Stimulated activated CD8-positive, alpha-beta memory T cell treated with anti-CD3 and anti-CD28 coated beads, Interleukin-4, amount 100 ng/mL, for 4 hours (primary cell): ENCODE measurements at regions not wholly inside any gene's neighbourhood (a gene's known extent, or its start where the extent isn't known, plus 50 kb on each side); places are given as distances from the start of the nearest gene placed in this dataset.
"Not testable (repeated sequence)": the region's sequence is repeated elsewhere in the genome, so short reads cannot be mapped to it uniquely, and the experiment has no call there.

Source experiments
- DNase-seq, 2 donors: peaks; one replicate each; pipeline ENCODE4 v3.0.0-alpha.2; 2020; ENCODE audit warnings: low read depth in 2 of 2, low spot score in 1 of 2

- no peak for DNase-seq
Observed at GRCh38 chr15:96177279-96177678, 153.2 kb upstream of the NR2F2 start.

DNA sequence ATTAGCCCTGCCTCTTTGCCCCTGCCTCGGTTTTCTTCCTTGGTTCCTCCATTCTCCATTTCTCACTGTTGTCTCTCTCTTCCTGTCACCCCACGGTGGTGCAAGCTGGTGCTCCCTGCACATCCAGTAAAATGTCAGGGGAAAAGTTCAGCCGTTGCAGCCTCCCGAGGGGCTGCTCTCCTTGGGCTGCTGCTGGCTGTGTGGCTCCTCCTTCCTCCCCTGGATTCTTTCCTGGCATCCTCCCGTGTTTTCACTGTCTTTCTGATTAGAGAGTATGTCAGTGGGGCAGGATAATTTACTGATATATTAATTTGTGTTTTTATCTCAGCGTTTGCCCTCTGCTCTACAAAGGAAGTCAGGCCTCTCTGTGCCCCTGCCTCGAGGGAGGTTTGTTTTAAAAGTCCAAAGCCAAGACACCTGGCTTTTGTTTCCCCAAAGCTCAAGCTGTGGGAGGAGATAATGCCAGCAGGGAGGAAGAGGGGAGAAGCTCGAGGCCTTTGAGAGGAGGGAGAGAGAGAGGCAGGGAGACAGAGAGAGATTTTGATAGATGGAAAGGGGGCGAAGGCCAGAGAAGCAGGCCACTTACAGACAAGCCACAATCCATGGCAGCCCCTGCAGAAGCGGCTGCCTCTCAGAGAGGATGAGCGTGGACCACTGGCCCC is 150.3 kb upstream of the NR2F2 start:
- no peak for DNase-seq

DNA sequence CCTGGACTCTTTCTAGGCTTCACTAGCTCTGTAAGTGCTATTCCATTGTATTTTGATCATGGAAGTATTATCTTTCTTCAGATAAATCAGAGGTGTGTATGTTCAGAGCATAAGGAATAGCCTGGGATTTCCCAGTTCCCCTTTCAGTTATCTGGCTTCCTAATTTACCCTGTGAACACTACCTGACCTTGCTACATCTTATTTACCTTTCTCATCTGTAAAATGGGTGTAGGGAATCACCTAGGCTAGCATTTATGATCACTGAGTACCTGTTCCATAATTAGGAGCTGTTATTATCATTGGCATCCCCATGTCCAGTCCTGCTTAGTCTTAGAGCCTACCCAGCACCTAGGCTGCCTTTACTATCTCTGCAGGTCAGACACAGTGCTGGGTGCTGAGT is 149.3 kb upstream of the NR2F2 start:
- no peak for DNase-seq

GRCh38 chr15:96181873-96182301 is 148.6 kb upstream of the NR2F2 start:
- DNase-seq: no peak

- DNase-seq: no peak
Observed at GRCh38 chr15:96182736-96183513, 147.6 kb upstream of the NR2F2 start.

DNA sequence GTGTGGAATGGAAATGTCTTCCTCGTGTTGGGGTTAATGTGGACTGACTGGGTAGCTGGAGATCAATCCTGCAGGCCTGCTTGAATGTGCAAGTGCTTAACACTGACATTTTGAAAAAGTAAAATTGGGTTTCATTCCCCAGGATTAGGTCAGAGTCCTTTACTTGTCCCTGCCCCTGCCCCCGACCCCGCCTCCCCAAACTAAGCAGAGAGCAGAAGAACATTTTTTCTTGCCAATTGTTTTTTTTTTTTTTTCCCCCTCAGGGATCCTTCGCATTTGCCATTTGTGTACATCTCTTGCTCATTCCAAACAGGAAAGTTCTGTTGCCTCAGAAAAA is 147.0 kb upstream of the NR2F2 start:
- DNase-seq: no peak

DNA sequence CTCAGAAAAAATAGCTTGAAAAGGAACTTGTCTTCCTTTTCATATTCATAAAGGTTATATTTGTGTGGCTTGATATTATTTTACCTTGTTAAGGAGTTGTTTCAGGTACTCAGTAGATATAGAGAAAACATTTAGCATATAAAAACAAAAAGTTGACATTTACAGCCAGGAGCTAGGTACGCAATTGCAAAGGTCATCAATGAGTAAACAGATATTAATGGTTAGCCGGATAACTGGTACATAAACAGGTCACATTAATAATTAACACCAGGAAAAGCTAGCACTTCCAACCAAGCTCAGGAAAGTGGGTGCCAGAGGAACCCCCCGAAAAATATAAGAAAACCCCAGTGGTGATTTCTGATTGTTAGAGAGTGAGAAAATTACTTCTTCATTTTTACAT is 146.6 kb upstream of the NR2F2 start:
- DNase-seq: no peak

DNA sequence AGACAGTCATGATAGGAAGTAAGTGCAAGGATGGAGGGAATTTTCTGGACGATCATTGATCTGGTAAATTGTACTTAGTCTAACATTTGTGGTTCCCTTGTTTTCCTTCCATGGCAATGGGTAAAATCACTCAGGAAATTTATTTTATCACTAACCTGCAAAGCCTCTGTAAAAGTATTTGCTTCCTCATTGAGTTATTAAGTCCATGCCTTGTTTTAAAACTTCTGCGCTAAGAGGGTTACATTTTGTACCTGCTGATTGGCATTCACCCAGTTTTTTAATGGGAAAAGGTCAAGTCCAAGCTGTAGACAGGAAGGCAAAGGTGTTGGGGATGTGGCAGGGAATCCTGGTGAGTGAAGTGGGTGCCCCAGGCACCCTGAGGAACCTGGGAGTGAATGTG is 146.2 kb upstream of the NR2F2 start:
- DNase-seq: no peak

GRCh38 chr15:96186105-96186504 is 144.4 kb upstream of the NR2F2 start:
- no peak for DNase-seq

- DNase-seq: no peak
Observed at GRCh38 chr15:96187341-96188305, 142.9 kb upstream of the NR2F2 start.

DNA sequence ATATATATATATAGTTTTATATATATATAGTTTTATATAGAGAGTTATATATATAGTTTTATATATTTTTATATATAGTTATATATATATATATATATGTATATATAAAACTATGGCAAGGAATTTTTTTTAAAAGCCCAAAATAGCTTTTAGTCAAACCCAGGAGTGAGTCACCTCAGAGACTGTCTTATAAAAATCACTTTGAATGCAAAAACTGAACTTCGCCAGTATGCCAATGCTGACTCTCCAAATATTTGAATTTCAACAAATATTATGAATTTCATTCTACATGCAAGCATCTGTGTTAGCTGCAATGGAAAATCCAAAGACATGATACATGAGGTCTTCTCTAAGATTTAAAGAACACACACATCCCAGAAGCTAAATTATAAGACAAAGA is 132.8 kb upstream of the NR2F2 start:
- no peak for DNase-seq

DNA sequence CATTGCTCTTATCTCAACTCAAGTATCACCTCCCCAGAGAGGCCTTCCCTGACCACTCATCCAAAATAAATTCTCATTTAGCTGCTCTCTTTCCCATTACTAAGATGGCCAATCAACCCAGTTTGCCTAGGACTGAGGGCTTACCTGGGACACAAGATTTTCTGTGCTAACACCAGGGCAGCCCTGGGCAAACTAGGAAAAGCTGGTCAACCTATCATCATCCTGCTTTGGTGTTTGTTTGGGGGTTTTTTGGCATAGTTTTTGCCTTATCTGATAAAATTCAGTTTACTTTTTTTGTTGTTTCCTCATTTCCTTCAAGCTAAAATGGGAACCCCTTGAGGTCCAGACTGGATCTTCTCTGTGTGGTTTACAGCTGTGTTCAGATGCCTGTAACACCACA is 131.4 kb upstream of the NR2F2 start:
- DNase-seq: no peak

DNA sequence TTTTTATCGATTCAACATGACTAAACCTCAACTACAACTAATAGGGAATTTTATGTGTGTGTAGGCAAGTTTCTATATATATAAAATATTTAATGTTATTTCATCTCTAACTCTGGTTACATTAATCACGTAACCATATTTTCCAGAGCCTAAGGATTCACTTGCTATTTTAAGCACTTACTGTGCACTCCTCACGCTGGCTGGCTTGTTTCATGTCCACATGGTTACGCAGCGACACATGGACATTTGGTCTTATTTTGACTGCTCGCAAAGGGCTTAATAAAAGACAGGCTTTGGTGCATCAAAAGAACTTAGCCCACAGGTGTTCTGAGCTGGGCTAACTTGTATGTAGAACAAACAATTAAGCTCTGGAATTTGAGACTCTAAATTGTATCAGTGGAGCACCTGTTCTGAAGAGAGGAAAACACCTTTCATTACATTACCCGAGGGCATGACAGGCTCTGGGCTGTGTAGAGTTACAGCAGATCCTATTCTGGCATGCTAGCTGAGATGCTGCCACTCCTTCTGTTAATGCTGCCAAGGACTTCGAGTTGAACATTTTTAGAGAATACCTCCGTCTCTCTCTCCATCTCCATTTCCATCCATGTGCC is 130.0 kb upstream of the NR2F2 start:
- DNase-seq: no peak

DNA sequence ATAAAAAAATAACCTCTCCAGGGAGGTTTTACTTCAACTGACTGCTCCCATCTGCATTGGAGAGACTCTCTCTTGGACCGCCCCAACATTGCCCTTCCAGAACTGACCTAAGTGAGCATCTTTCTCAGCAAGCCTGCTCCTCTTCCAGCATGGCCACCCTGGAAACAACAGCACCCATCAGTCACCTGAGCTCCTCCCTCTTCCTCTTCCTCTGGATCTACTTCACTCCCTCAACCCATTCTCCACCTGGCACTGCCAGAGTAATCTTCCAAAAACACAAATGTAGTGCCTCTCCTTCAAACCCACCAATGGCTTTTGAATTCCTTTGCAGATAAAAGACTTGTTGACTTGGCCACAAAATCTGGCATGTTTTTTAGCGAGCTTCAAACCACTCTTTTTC is 128.8 kb upstream of the NR2F2 start:
- no peak for DNase-seq

DNA sequence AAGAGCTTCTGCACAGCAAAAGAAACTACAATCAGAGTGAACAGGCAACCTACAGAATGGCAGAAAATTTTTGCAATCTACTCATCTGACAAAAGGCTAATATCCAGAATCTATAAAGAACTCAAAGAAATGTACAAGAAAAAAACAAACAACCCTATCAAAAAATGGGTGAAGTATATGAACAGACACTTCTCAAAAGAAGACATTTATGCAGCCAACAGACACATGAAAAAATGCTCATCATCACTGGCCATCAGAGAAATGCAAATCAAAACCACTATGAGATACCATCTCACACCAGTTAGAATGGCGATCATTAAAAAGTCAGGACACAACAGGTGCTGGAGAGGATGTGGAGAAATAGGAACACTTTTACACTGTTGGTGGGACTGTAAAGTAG is 124.9 kb upstream of the NR2F2 start:
- not testable (repeated sequence) for DNase-seq

- DNase-seq: no peak
Observed at GRCh38 chr15:96207377-96208006, 123.0 kb upstream of the NR2F2 start.

- no peak for DNase-seq
Observed at GRCh38 chr15:96209285-96209735, 121.2 kb upstream of the NR2F2 start.

- no peak for DNase-seq
Observed at GRCh38 chr15:96213045-96213444, 117.5 kb upstream of the NR2F2 start.

GRCh38 chr15:96213896-96214295 is 116.6 kb upstream of the NR2F2 start:
- DNase-seq: no peak

GRCh38 chr15:96216481-96216880 is 114.0 kb upstream of the NR2F2 start:
- DNase-seq: not testable (repeated sequence)

DNA sequence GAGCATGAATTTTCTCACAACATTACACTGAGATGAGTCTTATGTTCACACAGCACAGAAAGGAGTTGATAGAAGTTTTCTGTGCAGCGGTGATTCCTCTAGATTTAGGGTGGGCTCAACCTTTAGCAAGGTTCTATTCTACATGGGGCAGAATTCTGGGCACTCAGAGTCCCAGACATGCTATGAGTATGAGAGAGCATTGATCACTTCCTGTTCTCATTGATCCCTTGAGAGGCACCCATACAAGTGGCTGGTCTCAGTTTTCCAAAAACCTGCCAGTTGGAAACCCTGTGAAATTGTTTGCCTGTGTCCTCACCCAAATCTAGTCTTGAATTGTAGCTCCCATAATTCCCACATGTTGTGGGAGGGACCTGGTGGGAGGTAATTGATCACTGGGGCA is 112.5 kb upstream of the NR2F2 start:
- no peak for DNase-seq
